ENCODE measurements at regions not wholly inside any gene's neighbourhood (a gene's known extent, or its start where the extent isn't known, plus 50 kb on each side); places are given as distances from the start of the nearest gene placed in this dataset.

- TF ChIP-seq, protein P1, sequence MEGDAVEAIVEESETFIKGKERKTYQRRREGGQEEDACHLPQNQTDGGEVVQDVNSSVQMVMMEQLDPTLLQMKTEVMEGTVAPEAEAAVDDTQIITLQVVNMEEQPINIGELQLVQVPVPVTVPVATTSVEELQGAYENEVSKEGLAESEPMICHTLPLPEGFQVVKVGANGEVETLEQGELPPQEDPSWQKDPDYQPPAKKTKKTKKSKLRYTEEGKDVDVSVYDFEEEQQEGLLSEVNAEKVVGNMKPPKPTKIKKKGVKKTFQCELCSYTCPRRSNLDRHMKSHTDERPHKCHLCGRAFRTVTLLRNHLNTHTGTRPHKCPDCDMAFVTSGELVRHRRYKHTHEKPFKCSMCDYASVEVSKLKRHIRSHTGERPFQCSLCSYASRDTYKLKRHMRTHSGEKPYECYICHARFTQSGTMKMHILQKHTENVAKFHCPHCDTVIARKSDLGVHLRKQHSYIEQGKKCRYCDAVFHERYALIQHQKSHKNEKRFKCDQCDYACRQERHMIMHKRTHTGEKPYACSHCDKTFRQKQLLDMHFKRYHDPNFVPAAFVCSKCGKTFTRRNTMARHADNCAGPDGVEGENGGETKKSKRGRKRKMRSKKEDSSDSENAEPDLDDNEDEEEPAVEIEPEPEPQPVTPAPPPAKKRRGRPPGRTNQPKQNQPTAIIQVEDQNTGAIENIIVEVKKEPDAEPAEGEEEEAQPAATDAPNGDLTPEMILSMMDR (IDR thresholded peaks at IDR 0.05; ENCODE audit: low read depth, low read length) = no peak
- no peak for TF ChIP-seq POLR2A (IDR thresholded peaks at IDR 0.05; ENCODE audit: extremely low read depth, insufficient read length)
Observed at GRCh38 chr10:131478377-131478989, 167.0 kb upstream of the TCERG1L start.

All from NB4 (cell line).